Choroid plexus epithelial cell (primary cell): ENCODE measurements at regions not wholly inside any gene's neighbourhood (a gene's known extent, or its start where the extent isn't known, plus 50 kb on each side); places are given as distances from the start of the nearest gene placed in this dataset.

Experiments
- DNase-seq: peaks from one replicate; pipeline ENCODE4 v3.0.0-alpha.2; 2010; ENCODE audit warnings: low read depth
- H3K4me3 ChIP-seq: 2 replicates; pipeline ENCODE4 v1.5.1; 2011; ENCODE audit warnings: low read depth, mild to moderate bottlenecking, control low read depth, low read length, moderate library complexity
- TF ChIP-seq, protein P1 (sequence below): conservative IDR thresholded peaks from 2 replicates; pipeline ENCODE4 v1.5.1; 2011; ENCODE audit warnings: low read depth, mild to moderate bottlenecking, control low read depth, inconsistent platforms, low read length, moderate library complexity

DNA sequence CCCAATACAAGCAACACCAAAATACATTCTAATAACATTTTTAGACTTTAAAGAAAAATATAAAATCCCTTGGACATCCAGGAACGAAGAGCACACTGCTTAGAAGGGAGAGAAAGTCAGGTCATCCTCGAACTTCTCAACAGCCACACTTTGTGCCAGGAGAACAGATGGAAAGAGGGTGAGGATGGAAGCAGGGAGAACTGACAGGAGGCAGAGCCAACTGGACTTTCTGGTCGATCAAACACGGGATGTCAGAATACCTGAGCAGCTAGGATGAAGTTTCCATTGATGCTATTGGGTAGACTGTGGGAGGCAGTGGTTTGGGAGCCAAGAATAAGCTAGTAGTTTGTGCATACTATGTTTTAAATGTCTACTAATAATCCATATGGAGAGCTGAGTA, 111.4 kb downstream of the TOMM20 start:
- TF ChIP-seq, protein P1, sequence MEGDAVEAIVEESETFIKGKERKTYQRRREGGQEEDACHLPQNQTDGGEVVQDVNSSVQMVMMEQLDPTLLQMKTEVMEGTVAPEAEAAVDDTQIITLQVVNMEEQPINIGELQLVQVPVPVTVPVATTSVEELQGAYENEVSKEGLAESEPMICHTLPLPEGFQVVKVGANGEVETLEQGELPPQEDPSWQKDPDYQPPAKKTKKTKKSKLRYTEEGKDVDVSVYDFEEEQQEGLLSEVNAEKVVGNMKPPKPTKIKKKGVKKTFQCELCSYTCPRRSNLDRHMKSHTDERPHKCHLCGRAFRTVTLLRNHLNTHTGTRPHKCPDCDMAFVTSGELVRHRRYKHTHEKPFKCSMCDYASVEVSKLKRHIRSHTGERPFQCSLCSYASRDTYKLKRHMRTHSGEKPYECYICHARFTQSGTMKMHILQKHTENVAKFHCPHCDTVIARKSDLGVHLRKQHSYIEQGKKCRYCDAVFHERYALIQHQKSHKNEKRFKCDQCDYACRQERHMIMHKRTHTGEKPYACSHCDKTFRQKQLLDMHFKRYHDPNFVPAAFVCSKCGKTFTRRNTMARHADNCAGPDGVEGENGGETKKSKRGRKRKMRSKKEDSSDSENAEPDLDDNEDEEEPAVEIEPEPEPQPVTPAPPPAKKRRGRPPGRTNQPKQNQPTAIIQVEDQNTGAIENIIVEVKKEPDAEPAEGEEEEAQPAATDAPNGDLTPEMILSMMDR = no peak
- H3K4me3 ChIP-seq = no peak overlapping the region
- no peak for DNase-seq

DNA sequence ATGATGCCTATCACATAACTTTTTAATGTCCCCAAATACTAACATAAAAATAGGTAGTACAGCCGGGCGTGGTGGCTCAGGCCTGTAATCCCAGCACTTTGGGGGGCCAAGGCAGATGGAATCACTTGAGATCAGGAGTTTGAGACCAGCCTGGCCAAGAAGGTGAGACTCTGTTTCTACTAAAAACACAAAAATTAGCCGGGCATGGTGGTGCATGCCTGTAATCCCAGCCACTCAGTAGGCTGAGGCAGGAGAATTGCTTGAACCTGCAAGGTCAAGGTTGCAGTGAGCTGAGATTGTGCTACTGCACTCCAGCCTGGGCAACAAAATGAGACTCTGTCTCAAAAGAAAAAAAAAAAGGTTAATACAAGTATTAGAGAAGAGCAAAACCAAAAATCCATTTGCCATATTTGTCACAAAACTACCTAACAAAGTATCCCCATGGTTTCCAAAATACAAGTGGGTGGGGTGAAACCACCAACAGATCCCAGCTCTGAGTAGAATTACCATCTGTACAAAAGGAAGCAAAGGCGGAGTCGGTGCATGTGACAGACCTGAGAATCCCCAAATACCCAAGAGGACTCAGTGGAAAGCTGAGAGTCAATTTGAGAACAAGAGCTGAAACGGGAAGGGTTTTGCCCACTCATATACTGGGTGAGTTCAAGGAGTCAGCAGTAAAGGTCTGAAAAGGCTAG, 113.2 kb downstream of the TOMM20 start:
- no peak for DNase-seq
- no peak overlapping the region for H3K4me3 ChIP-seq
- TF ChIP-seq, protein P1 = no peak

DNA sequence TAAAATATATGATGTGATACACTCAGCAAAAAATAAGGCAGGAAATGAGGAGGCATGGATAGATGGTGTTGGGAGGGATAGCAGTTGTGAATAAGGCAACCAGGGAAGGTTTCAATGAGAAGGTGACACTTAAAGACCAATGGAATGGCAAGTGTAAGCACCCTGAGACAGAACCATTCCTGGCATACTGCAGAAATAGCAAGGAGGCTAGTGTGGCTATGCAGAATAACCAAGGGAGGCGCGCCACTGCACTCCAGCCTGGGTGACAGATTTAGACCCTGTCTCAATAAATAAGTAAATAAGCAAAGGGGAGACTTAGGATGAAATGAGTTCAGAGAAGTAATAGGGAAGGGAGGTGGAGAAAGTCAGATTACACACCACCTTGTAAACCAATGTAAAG, 113.9 kb downstream of the TOMM20 start:
- TF ChIP-seq, protein P1 = no peak
- H3K4me3 ChIP-seq = no peak overlapping the region
- DNase-seq = no peak

DNA sequence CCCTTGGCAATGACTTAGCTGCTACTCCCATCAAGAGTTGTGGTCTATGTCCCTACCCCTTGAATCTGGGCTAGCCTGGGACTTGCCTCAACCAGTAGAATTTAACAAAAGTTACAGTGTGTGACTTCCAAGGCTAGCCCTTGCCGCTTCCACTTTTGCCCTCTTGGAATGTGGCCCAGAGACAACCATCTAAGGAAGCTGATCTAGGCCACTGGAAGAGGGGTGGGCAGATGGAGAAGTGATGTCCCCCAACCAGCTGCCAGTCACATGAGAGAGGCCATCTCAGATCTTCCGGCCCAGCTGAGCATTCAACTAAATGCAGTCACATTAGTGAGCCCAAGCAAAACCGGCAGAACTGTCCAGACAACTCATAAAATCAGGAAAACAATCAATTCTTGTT, 115.1 kb downstream of the TOMM20 start:
- no peak overlapping the region for H3K4me3 ChIP-seq
- no peak for DNase-seq
- TF ChIP-seq, protein P1 = no peak

DNA sequence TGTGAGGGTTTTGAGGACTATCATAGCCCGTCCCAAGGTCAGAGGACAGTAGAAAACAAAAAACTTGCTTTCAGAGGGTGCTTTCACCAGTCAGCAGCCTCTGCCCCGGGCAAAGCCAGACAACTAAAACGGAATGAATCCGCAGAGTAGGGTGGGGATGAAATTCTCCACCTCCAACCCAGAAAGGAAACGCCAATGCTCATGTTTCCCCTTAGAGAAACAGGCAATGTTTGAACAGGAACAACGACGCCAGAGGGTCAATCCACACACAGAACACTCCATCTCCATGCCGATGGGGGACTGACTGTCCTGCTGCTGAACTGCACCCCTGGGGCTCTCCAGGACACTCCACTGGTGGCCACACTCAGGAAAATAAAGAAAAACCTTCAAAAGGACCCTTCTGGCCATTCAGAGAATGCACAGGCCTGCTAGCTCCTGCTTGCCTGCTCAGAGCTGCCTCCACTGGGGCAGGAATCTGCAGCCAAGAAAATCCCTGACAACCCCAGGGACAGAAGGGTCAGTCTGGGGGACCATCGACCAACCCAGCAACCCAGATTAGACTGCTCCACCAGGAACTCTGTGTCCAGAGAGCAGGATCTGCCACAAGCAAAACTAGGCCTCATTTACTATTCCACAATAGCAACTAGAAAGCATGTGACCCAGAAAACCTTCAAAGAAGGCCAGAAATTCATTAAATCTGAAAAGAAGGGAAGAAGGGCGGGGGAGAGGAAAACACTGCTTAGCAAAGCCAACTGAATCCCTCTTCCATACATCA, 116.0 kb downstream of the TOMM20 start:
- H3K4me3 ChIP-seq = no peak overlapping the region
- TF ChIP-seq, protein P1 = peak; percentile 17
- DNase-seq = no peak

DNA sequence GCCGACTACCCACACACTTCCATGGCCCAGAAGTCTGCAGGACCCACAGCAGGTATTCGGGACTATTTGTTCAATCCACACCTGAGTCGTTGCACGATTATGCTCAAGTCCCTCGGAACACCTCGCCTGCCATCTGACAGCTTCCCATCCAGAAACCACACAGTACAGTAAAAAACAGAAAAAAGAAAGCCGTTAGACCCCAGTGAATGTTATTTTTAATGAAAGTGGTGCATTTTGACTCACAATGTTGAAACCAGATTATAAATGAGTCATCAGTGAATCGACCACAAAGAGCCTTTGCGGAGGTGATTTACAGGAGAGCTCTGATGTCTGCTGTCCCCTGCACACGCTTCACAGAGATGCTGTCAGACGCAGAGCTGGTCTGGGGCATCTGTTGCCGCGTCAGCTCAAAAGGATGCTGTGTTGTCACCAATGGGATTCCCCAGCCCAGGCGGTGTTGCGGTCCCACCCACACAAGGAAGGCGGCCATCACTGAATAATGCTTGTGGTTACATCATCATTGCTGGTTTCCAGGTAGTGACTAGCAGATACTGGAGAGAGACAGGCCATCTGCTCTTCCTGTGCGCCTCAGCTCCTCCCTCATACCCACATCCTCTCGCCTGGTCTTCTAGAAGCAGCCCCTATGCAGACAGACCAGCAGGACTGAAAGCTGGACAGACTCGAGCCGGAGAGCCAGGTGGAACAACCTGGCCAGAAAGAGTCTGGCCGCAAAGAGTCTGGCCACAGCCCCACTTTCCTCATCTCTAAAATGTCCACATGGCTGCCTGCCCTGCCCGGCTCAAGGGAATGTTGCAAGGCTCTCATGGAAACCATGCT, 116.8 kb downstream of the TOMM20 start:
- TF ChIP-seq, protein P1 = no peak
- H3K4me3 ChIP-seq = peak overlapping the region; percentile 18
- DNase-seq = peak; percentile 97
